ENCODE measurements at regions not wholly inside any gene's neighbourhood (a gene's known extent, or its start where the extent isn't known, plus 50 kb on each side); places are given as distances from the start of the nearest gene placed in this dataset.

DNA sequence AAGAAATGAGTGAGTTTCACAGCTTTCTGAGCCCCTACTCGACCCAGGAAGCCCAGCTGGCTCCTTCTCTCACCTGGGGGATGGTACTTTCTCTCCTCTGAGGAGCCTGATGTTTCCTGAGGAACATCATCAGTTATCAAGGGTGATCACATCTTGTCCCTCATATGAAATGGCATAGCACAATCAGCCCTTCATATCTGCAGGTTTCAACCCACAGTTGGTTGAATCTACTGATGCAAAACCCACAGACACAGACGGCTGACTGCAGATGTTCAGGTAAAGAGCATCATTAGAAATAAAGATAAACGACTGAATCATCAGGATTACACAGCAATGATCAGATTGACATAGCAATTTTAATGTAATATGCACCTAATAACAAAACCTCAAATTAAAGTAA lies 93.6 kb upstream of the OSTN start:
- H3K9me3 ChIP-seq (ENCODE audit: low read length): no peaks in the 10 kb centered on the region
- no peak overlapping the region for H3K4me2 ChIP-seq (ENCODE audit: low read length)
- no peak overlapping the region for H3K4me3 ChIP-seq (ENCODE audit: low read length)
- H3K27ac ChIP-seq (ENCODE audit: low read length): no peak overlapping the region
- H3K9me2 ChIP-seq (ENCODE audit: insufficient read depth, low read length): no peaks in the 10 kb centered on the region
- no peaks in the 10 kb centered on the region for H3F3A ChIP-seq (ENCODE audit: insufficient read depth, low read length, poor library complexity, severe bottlenecking)
- TF ChIP-seq, protein P1, sequence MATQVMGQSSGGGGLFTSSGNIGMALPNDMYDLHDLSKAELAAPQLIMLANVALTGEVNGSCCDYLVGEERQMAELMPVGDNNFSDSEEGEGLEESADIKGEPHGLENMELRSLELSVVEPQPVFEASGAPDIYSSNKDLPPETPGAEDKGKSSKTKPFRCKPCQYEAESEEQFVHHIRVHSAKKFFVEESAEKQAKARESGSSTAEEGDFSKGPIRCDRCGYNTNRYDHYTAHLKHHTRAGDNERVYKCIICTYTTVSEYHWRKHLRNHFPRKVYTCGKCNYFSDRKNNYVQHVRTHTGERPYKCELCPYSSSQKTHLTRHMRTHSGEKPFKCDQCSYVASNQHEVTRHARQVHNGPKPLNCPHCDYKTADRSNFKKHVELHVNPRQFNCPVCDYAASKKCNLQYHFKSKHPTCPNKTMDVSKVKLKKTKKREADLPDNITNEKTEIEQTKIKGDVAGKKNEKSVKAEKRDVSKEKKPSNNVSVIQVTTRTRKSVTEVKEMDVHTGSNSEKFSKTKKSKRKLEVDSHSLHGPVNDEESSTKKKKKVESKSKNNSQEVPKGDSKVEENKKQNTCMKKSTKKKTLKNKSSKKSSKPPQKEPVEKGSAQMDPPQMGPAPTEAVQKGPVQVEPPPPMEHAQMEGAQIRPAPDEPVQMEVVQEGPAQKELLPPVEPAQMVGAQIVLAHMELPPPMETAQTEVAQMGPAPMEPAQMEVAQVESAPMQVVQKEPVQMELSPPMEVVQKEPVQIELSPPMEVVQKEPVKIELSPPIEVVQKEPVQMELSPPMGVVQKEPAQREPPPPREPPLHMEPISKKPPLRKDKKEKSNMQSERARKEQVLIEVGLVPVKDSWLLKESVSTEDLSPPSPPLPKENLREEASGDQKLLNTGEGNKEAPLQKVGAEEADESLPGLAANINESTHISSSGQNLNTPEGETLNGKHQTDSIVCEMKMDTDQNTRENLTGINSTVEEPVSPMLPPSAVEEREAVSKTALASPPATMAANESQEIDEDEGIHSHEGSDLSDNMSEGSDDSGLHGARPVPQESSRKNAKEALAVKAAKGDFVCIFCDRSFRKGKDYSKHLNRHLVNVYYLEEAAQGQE (IDR thresholded peaks at IDR 0.05; ENCODE audit: borderline replicate concordance): no peak
- TF ChIP-seq RAD21 (conservative IDR thresholded peaks at IDR 0.05) (no peak), EZH2 (IDR thresholded peaks at IDR 0.05; ENCODE audit: borderline replicate concordance, insufficient read depth, low read length, poor library complexity, severe bottlenecking) (no peak), TAF1 (IDR thresholded peaks at IDR 0.05; ENCODE audit: low read depth) (no peak)
- TF ChIP-seq, protein P2, sequence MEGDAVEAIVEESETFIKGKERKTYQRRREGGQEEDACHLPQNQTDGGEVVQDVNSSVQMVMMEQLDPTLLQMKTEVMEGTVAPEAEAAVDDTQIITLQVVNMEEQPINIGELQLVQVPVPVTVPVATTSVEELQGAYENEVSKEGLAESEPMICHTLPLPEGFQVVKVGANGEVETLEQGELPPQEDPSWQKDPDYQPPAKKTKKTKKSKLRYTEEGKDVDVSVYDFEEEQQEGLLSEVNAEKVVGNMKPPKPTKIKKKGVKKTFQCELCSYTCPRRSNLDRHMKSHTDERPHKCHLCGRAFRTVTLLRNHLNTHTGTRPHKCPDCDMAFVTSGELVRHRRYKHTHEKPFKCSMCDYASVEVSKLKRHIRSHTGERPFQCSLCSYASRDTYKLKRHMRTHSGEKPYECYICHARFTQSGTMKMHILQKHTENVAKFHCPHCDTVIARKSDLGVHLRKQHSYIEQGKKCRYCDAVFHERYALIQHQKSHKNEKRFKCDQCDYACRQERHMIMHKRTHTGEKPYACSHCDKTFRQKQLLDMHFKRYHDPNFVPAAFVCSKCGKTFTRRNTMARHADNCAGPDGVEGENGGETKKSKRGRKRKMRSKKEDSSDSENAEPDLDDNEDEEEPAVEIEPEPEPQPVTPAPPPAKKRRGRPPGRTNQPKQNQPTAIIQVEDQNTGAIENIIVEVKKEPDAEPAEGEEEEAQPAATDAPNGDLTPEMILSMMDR (IDR thresholded peaks at IDR 0.05; ENCODE audit: poor library complexity, severe bottlenecking): no peak
- H3K27me3 ChIP-seq (ENCODE audit: insufficient read depth, low read depth, low read length): no peaks in the 10 kb centered on the region
- H3K9ac ChIP-seq (ENCODE audit: low read length): no peak overlapping the region
- no peaks in the 10 kb centered on the region for H3K36me3 ChIP-seq (ENCODE audit: insufficient read depth, low read length)
- no peaks in the 10 kb centered on the region for H4K20me1 ChIP-seq (ENCODE audit: insufficient read depth)
- no peaks in the 10 kb centered on the region for H3K79me2 ChIP-seq (replicated peaks; ENCODE audit: insufficient read depth, low read length)
- no peak overlapping the region for H2AFZ ChIP-seq (ENCODE audit: low read depth, low read length)

DNA sequence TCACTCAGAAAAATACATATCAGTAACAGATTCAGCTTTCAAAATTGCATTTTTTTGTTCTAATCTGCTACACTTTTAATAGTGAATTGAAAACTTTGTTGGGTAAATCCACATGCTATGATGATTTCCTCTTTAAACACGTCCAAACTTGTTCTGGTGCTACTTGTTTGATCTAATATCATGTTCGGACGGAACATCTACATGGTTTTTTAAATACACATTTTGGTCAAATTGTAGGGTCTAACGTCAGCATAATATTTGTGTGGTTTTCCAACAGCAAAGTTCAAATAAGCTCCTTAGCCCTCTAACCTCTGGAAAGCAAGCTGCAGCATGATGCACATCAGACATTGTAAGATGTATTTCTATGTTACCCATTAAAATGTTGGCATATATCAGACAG lies 98.5 kb upstream of the OSTN start:
- H2AFZ ChIP-seq (ENCODE audit: low read depth, low read length): no peak overlapping the region
- no peaks in the 10 kb centered on the region for H3K79me2 ChIP-seq (replicated peaks; ENCODE audit: insufficient read depth, low read length)
- no peak overlapping the region for H3K27ac ChIP-seq (ENCODE audit: low read length)
- no peak overlapping the region for H3K4me3 ChIP-seq (ENCODE audit: low read length)
- no peaks in the 10 kb centered on the region for H4K20me1 ChIP-seq (ENCODE audit: insufficient read depth)
- no peak overlapping the region for H3K4me2 ChIP-seq (ENCODE audit: low read length)
- H3K9me2 ChIP-seq (ENCODE audit: insufficient read depth, low read length): no peaks in the 10 kb centered on the region
- H3K36me3 ChIP-seq (ENCODE audit: insufficient read depth, low read length): no peaks in the 10 kb centered on the region
- no peaks in the 10 kb centered on the region for H3K9me3 ChIP-seq (ENCODE audit: low read length)
- H3F3A ChIP-seq (ENCODE audit: insufficient read depth, low read length, poor library complexity, severe bottlenecking): no peaks in the 10 kb centered on the region
- no peaks in the 10 kb centered on the region for H3K27me3 ChIP-seq (ENCODE audit: insufficient read depth, low read depth, low read length)
- no peak overlapping the region for H3K9ac ChIP-seq (ENCODE audit: low read length)
- TF ChIP-seq, protein P2 (IDR thresholded peaks at IDR 0.05; ENCODE audit: poor library complexity, severe bottlenecking): no peak
- TF ChIP-seq EP300 (conservative IDR thresholded peaks at IDR 0.05; ENCODE audit: poor library complexity, severe bottlenecking) (no peak), TAF1 (IDR thresholded peaks at IDR 0.05; ENCODE audit: low read depth) (no peak), RAD21 (conservative IDR thresholded peaks at IDR 0.05) (no peak), EZH2 (IDR thresholded peaks at IDR 0.05; ENCODE audit: borderline replicate concordance, insufficient read depth, low read length, poor library complexity, severe bottlenecking) (no peak)

Measured in neural cell (in vitro differentiated cells).